ENCODE measurements at regions not wholly inside any gene's neighbourhood (a gene's known extent, or its start where the extent isn't known, plus 50 kb on each side); places are given as distances from the start of the nearest gene placed in this dataset.

DNA sequence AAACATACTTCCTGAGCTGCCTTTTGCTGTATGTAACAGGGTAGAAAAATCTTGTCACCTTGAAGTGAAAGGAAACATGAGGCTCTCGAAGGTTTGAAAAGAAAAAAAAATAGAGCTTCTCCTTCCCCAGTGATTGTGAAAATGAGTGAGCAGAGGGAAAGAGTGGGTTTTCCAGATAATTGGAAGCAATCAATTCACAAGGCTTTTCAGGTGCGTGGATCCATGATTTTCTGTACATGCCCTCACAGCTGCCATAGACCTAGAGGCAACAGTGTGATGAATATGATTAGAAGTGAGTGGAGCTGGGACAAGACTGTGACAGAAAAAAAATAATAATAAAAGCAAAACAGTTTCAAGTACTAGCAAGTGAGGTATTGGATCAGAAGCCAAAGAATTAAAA is 1422.5 kb upstream of the CDH6 start:
- no peak for DNase-seq

DNA sequence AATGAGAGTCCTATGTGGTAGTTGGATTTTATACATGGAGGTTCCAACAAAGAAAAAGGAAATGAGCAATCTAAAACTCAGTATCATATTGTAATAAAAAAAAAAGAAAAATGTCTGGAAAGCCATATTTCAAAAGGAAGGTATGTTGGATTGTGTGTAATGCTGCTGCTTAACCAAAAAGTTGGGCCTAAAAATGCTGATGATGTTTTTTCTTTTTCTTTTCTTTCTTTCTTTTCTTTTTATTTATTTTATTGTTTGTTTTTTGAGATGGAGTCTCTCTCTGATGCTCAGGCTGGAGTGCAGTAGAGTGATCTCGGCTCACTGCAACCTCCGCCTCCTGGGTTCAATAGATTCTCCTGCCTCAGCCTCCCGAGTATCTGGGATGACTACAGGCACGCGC is 1424.0 kb upstream of the CDH6 start:
- DNase-seq, result no peak

DNA sequence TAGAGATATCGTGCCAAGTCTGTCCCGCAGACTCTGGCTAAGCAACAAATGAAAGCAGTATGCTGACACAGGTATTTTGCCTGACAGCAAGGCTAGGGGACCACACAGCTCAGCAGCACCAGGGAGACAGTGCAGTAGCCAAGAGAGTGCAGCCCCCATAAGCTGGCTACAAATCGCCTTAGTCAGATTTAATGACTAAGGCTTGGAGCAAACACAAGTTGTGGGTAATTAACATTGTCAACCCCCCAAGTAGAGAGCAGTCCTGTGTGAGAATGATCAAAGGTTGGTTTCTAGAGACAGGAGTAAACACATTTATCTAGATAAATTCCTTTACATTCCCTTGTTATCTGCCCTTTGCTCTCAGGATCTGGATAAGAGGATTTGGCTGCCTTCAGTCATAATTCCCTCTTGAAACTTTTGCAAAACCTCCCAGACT is 1434.5 kb upstream of the CDH6 start:
- no peak for DNase-seq

DNA sequence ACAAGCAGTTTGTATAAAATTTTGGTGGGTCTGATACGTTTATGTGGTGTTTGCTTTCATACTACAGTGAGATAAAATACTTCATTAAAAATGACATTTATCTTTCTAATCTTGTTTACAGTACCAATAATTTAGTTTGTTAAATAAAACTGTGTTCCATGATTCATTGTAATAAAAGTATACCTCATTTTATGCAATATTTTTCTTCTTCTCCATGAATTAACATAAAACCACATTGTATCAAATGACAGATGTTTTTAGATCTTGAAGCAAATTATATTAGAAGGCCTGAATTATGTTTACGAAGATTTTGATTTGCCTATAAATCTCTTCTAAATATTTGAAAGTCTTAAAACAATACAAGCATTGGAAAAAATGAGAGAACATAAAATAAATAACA is 1443.0 kb upstream of the CDH6 start:
- no peak for DNase-seq

DNA sequence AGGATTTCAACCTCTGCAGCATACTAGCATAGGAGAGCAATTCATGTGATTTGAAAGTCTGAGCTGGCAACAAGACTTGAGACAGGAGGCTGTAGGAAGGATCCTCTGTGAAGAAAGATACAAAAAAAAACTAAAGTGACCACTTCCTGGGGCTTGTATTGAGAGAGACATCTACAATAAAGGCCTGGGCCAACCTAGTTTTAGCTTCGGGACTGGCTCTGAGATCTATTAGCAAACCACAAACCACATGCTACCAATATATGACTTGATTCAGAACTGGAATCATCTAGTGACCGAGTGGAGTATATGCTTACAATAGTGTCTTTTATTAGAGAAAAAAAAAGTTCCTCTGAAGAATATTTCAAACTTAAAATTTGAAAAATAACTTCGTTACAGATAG is 1448.9 kb upstream of the CDH6 start:
- no peak for DNase-seq

DNA sequence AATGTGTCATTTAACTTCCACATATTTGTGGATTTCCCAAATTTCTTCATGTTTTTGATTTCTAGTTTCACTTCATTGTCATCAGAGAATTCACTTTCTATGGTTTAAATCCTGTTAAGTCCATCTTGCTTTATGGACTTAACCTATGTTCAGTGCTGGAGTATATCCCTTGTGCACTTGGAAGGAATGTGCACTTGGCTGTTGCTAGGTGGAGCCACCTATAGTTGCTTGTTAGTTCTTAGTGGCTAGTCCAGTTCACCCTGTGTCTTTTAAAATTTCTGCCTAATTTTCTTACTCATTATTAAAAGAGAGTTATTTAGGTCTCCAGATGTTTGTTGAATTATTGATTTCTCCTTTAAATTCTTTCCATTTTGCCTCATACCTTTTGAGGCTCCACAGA is 1472.5 kb upstream of the CDH6 start:
- DNase-seq, result no peak

DNA sequence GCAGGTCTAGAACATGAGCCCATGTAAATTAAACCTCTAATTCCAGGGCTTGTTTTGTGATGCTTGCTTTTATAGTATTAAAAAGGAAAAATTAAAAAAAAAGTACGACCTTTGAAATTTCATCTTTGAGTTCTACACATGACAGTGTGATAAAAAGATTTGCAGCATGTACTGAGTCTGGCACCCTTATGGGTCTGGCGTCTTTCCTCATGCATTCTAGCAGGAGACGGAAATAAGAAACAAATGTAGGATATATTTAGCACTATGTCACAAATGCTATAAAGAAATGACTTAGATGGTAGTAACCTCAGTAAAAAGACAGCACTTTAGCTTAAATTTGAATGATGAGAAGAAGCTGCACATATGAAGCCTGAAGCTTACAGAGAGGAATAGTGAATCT is 1474.3 kb upstream of the CDH6 start:
- no peak for DNase-seq

DNA sequence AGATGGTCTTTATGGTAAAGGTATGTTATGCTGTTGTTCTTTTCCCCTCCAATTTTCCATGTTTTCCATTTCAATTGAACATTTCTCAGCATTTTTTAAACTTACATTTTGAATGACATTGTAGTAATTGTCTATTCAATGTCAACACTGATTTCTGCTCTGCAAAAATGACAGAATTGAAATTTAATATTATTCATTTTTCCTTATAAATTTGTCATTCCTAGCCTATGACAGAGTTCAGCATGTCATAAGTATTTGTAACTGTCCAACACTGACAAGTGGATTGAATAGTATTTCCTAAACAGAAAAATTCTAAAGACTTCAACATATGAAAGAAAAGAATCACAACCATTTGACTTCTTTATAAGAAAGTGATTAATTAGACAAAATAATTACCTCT is 1478.3 kb upstream of the CDH6 start:
- DNase-seq, result no peak

DNA sequence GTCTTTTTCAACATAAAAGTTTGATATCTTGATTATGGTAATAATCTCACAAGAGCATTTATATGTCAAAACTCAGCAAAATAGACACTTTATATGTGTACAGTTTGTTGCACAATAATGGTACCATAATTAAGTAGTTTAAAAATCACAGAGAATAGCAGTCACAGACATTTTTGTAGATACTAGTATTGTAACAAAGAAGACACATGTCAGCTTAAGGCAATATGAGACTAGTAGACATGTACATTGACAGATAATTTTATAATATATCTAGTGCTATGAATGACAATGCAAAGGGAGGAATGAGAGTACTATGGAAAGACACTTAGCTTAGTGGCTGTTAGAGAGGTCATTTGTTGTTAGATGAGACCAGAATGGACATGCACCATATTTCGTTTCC is 1490.6 kb upstream of the CDH6 start:
- no peak for DNase-seq

DNA sequence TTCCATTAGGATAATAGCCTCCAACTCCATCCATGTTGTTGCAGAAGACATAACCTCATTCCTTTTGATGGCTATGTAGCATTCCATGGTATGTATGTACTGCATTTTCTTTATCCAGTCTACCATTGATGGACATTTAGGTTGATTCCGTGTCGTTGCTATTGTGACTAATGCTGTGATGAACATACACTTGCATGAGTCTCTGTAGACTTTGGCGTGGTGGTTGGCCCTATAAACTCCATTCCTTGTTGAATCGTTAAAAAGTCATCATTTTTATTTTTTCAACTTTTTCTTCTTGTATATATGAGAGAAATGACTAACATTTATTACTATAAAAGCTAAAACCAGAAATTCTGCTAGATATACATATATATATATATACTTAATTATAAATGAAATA is 1491.9 kb upstream of the CDH6 start:
- DNase-seq, result no peak

DNA sequence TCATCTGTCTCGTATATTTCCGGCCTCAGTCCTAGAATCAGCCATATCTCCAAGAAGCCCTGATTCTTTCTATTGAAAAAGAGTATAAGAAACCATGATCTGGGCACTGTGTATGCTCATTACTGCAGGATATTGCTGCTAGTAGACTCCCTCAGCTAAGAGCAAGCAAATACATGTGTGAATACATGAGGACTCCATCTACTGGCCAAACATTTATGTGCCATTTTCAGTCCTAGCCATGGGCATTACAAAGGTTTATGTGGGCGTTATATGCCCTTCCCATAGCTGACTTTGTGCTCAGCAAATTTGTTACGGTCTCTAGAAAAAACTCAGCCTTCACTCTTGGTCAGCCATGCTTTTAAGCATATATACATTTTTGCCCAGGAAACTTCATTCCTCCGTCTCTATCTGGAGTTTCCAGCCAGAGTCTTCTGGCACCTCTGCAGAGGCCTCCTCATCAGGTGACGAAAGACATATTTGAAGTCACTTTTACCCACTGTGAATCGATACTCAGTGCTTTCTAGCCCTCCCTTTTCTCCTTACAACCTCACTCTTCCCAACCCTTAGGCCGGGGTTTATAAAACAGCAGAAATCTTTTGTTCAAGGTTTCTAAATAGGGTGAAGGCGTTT is 1495.6 kb upstream of the CDH6 start:
- DNase-seq, result no peak

DNA sequence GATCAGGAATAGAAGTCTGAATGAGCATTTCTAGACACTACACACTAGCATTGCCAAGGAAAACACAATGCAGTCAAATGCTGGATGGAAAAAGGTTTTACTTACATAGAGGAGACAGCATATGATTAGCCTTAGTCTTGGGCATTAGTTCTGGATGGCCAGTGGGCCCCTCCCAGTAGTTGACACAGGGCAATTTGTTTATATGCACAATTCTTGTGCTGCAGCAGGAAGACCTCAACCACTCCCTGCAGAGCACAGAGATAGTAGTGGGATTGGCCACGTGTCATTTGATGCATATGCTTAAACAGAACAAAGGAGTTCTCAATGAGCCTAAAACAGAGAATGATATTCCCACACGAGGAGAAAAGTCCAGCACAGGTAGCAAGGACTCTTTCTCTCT is 1496.2 kb upstream of the CDH6 start:
- no peak for DNase-seq

DNA sequence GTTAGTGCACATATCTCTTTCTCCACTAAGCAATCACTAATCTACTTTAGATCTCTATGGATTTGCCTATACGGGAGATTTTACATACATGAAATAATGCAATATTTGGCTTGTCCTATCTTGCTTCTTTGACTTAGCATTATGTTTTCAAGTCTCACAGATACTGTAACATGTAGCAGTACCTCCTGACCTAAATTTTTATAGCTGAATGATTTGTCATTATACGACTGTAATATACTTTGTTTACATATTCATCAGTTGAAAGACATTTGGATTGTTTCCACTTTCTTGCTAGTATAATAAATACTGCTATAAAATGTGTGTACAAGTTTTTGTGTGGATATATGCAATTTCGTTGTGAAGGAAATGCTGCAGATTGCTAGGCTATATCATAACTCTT is 1520.8 kb upstream of the CDH6 start:
- DNase-seq, result no peak

DNA sequence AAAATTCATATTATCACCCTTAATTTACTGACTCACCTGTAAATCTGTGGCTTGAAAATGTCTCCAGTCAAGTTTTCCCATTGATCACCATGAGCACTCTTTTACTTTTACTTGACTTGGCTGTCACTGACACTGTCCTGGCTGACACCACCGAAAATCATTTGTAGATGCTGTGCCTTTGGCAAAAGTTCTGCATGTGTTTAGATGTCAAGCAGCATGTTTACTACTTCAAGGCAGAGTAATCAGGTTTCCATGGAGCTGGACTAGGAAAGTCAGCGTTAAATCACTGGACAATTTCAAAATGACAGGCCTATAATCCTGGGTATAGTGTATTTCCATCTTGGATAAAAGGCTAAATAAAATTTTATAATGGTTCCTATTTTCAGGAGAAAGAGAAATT is 1530.6 kb upstream of the CDH6 start:
- no peak for DNase-seq

DNA sequence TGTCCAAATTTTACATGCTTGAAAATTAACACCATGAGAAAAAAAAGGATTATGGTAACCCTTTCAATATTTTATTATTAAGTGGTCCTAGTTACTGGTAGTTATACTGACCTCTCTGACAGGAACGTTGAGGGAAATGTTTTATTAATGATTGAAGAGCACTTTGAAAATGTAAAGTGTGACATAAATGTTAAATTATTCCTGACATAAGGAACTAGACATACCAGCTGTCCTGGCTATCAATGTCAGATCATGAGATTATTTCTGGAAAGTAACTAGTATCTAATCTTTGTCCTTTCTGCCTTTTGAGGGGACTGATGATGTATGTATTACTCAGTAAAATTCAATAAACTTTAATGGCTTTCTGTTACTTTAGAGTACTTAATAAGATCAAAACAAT is 1538.5 kb upstream of the CDH6 start:
- no peak for DNase-seq

DNA sequence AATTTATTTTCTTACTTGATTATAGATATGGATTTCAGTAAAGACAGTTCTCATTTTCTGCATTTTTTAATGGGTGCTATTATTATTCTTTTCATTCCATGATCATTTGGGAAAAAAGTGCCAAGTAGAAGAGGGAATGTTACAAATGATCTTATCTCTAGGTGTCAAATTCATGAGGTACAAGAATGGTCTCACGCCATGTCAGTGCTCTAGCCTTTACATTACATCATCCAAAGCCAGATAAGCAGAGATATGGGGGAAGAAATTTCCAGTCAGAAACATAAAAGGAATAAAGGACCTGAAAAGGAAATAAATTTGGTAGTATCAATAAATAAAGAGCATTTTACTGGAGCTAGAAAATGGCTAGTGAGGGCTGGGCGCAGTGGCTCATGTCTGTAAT is 1544.2 kb upstream of the CDH6 start:
- DNase-seq, result no peak

DNA sequence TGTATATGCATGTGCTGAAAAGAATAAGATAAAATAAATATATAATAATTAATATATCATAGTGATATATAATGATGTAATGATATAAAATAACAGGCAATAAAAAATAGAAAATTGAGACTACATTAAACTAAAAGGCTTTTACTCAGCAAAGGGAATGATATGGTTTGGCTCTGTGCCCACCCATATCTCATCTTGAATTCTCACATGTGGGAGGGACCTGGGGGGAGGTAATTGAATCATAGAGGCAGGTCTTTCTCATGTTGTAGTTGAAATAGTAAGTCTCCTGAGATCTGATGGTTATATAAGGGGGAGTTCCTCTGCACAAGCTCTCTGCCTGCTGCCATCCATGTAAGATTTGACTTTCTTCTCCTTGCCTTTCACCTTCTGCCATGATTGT is 1550.9 kb upstream of the CDH6 start:
- DNase-seq, result no peak

DNA sequence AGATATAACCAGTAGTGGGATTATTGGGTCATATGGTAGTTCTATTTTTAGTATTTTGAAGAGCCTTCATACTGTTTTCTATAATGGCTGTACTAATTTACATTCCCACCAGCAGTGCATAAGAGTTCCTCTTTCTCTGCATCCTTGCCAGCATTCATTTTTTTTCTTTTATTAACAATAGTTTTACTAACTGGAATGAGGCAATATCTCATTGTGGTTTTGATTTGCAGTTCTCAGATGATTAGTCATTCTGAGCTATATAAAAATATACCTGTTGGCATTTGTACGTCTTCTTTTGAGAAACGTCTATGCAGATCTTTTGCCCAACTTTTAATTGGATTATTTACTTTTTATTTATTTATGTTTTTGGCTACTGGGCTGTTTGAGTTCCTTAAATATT is 1579.3 kb upstream of the CDH6 start:
- DNase-seq, result no peak

DNA sequence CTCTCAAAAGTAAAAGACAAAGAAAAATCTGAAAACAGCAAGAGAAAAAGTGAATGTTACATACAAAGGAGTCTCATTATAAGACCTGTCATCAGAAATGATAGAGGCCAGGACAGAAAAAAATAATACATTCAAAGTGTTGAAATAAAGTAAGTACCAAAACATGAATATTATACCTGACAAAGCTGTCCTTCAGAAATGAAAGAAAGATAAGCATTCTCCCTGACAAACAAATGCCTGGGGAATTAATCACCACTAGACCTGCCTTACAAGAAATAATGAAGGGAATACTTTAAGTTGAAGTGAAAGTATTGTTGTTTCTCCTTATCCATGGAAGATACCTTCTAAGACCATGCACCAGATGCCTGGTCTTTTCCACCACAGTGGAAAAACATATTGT is 1605.2 kb upstream of the CDH6 start:
- no peak for DNase-seq

DNA sequence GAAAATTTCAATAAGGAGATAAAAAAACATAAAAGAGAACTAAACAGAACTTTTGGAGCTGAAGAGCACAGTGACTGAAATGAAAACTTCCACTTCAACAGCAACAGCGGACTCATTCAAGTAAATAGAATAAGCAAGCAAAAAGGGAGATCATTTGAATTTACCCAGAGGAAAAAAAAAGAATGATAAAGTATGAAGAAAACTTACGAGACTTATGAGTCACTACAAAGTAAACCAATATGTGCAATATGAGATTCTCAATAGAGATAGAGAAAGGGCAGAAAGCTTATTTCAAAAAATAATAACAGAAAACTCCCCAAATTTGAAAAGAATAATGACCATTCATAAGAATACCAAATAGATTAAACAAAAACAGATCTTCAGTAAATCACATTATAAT is 1605.7 kb upstream of the CDH6 start:
- DNase-seq, result no peak

DNA sequence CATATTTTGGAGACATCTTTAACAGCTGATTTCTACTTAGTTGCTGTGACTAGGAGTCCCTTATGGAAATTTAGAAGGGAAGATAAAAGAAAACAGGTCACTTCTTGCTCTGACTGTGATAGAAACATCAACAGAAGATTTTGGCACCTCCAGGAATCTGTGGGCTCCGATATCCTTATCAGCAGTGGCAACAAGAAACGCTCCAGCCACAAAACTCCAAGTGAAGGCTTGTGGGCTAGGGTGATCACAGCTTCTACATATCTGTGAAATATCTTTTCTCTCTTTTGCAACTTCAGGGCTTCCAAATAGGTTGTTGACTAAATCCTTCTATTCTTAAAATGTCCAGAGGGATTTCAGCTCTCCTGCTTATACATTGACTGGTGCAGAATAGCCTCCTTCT is 1625.5 kb upstream of the CDH6 start:
- DNase-seq, result no peak

DNA sequence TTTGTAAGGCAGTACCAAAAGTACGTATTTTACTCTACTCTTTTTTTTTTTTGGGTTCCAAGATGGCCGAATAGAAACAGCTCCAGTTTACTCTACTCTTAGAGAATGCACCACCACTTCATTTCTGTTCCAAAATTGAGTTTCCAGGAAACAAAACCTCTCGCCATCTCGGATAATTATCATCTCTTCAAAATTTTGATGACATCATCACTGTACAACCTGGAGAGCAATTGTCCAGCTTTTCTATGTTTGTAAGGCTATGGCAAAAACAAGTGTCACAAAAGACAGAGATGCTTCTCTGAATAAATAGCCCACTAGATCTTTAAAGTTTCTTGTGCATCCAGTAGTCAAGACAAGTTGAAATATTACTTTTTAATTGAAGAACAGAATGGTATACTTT is 1631.9 kb upstream of the CDH6 start:
- DNase-seq, result no peak

DNA sequence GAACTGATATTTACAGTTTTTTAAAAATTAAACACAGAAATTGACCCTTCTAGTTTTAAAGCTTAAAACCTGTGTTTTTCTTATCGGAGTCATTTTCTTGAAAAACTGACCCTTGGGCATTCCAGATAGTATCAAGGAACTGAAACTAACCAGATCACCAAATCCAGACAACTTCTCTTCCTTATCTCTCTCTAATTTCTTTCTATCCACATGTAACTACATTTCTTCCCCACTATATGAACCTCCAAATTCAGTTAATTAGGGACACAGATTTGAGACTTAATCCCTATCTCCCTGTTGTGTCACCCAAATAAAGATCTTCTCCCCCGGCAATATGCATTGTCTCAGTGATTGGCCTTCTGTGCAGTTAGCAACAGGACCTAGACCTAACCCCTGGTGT is 1643.0 kb upstream of the CDH6 start:
- no peak for DNase-seq

DNA sequence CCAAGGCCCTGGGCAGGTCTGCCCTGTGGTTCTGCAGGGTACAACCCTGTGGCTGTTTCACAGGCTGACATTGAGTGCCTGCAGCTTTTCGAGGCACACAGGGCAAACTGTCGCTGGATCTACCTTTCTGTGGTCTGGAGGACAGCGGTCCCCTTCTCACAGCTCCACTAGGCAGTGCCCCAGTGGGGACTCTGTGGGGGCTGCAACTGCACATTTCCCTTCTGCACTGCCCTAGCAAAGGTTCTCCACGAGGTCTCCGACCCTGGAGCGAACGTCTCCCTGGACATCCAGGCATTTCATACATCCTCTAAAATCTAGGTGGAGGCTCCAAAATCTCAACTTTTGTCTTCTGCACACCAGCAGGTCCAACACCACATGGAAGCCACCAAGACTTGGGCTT is 1645.2 kb upstream of the CDH6 start:
- DNase-seq, result no peak

DNA sequence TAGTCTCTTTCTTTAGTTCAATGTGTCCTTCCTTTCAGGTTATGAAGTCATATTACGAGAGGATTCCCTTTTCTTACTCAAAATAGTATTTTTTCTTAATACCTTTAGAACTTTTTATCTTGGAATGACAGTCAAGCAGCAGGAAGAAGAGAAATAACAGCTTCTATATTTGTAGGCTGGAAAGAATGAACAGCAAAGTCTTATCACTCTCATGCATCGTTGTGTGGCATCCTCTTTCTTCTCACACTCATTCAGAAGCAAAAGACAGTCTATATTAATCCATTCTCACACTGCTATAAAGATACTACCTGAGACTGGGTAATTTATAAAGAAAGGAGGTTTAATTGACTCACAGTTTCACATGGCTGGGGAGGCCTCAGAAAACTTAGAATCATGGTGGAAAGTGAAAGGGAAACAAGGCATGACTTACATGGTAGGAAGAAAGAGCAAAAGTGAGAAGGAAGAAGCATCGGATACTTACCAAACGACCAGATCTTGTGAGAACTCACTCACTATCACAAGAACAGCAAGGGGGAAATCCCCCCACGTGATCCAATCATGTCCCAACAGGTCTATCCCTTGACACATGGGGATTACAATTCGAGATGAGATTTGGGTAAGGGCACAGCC is 1646.1 kb upstream of the CDH6 start:
- DNase-seq, result no peak

DNA sequence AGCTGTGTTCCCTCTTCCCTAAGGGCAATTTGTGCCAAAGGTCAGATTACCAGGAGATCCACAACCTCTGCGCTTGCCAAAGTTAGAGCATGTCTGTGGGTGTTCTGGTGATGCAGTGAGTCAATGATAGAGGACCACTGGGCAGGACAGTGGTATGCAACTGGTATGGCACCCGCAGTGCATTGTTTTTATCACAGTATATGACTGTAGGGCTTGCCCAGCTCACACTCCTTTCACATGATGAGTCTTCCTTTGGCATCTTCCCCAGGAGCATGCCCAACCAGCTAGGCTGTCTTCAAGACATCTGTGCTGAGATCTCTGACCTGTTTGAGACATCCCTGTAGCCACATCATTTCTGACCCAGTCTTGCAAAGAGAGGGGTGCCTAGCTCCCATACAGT is 1650.0 kb upstream of the CDH6 start:
- DNase-seq, result no peak
